HEK293 (cell line): ENCODE measurements at regions not wholly inside any gene's neighbourhood (a gene's known extent, or its start where the extent isn't known, plus 50 kb on each side); places are given as distances from the start of the nearest gene placed in this dataset.

ENCODE experiments used
- CTCF ChIP-seq: fragments of 450-650 bp; formaldehyde crosslinking; IDR thresholded peaks from 2 replicates; pipeline ENCODE4 v1.5.1; 2016; ENCODE audit warnings: missing biosample characterization, missing genetic modification characterization
- MYNN ChIP-seq: fragments of 450-650 bp; formaldehyde crosslinking; IDR thresholded peaks from 2 replicates; pipeline ENCODE4 v1.5.1; 2016; ENCODE audit warnings: missing biosample characterization, missing genetic modification characterization, borderline replicate concordance
- SP7 ChIP-seq: fragments of 450-650 bp; formaldehyde crosslinking; IDR thresholded peaks from 2 replicates; pipeline ENCODE4 v1.5.1; 2016; ENCODE audit warnings: missing biosample characterization, missing genetic modification characterization

DNA sequence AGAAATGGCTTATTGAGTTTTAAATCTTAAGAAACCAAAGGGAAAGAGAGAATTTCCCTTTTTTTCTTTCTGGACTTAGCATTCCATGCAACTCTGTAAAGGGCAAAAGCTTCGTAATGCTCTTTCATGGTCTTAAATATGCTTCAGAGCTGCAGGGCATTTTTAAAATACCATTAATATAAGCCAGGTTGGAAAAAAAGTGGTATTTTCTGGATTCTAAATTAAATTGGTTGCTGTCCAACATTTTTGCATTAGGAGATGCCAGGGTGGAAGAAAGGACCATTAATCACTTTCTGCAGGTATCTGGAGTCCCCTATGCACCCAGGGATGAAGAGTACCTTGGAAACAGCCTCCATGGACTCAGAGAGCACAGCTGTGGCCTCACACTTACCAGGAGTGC, 215.1 kb upstream of the DAPK1 start:
- TF ChIP-seq SP7 (tag by site-specific recombination) (no peak), MYNN (tag by site-specific recombination) (no peak), CTCF (tag by site-specific recombination) (no peak)
